HEK293T (cell line): ENCODE measurements at regions not wholly inside any gene's neighbourhood (a gene's known extent, or its start where the extent isn't known, plus 50 kb on each side); places are given as distances from the start of the nearest gene placed in this dataset.

Experiments
- CTCF ChIA-PET: fragments of 350-600 bp; formaldehyde crosslinking; extraction: SDS; loops from one replicate; lab custom pipeline; 2021; ENCODE audit warnings: antibody characterized with exemption, inconsistent platforms; lab: Yijun Ruan, JAX
- POLR2A ChIA-PET: fragments of 350-600 bp; formaldehyde crosslinking; extraction: SDS; loops from one replicate; lab custom pipeline; 2020; ENCODE audit warnings: antibody characterized with exemption, inconsistent platforms; lab: Yijun Ruan, JAX
- DNase-seq: peaks from one replicate; pipeline ENCODE4 v3.0.0; 2012; ENCODE audit warnings: mixed read lengths; ENCODE audit errors: extremely low spot score
- ARNT ChIP-seq: fragments of 450-650 bp; IDR thresholded peaks from 2 replicates; pipeline ENCODE4 v1.6.1; 2017; ENCODE audit warnings: mild to moderate bottlenecking
- BHLHE40 ChIP-seq: fragments of 450-650 bp; IDR thresholded peaks from 2 replicates; pipeline ENCODE4 v1.6.1; 2016; ENCODE audit warnings: mild to moderate bottlenecking, moderate library complexity, borderline replicate concordance
- CTBP1 ChIP-seq: fragments of 450-650 bp; IDR thresholded peaks from 2 replicates; pipeline ENCODE4 v1.6.1; 2016; ENCODE audit warnings: borderline replicate concordance
- ELF4 ChIP-seq: fragments of 450-650 bp; IDR thresholded peaks from 2 replicates; pipeline ENCODE4 v1.6.1; 2017; ENCODE audit warnings: antibody characterized with exemption
- FOXA1 ChIP-seq: fragments of 450-650 bp; IDR thresholded peaks from 2 replicates; pipeline ENCODE4 v1.6.1; 2016; ENCODE audit warnings: mild to moderate bottlenecking
- FOXK2 ChIP-seq: fragments of 450-650 bp; IDR thresholded peaks from 2 replicates; pipeline ENCODE4 v1.6.1; 2016; ENCODE audit warnings: mild to moderate bottlenecking
- FOXM1 ChIP-seq: fragments of 450-650 bp; IDR thresholded peaks from 2 replicates; pipeline ENCODE4 v1.6.1; 2017; ENCODE audit warnings: mild to moderate bottlenecking, borderline replicate concordance
- HDGF ChIP-seq: fragments of 450-650 bp; IDR thresholded peaks from 2 replicates; pipeline ENCODE4 v1.6.1; 2017; ENCODE audit warnings: antibody characterized with exemption, borderline replicate concordance
- L3MBTL2 ChIP-seq: fragments of 450-650 bp; conservative IDR thresholded peaks from 2 replicates; pipeline ENCODE4 v1.6.1; 2016; ENCODE audit warnings: mild to moderate bottlenecking
- LEF1 ChIP-seq: fragments of 450-650 bp; IDR thresholded peaks from 2 replicates; pipeline ENCODE4 v1.6.1; 2017; ENCODE audit warnings: mild to moderate bottlenecking, borderline replicate concordance
- NFRKB ChIP-seq: fragments of 450-650 bp; IDR thresholded peaks from 2 replicates; pipeline ENCODE4 v1.6.1; 2016; ENCODE audit warnings: mild to moderate bottlenecking, moderate library complexity
- SP1 ChIP-seq: fragments of 450-650 bp; IDR thresholded peaks from 2 replicates; pipeline ENCODE4 v1.6.1; 2017
- SUZ12 ChIP-seq: fragments of 450-650 bp; IDR thresholded peaks from 2 replicates; pipeline ENCODE4 v1.6.1; 2016; ENCODE audit warnings: mild to moderate bottlenecking
- TARDBP ChIP-seq: fragments of 450-650 bp; IDR thresholded peaks from 2 replicates; pipeline ENCODE4 v1.6.1; 2016
- ZNF384 ChIP-seq: fragments of 450-650 bp; IDR thresholded peaks from 2 replicates; pipeline ENCODE4 v1.6.1; 2016
- TF ChIP-seq, protein P1 (sequence below): fragments of 450-650 bp; IDR thresholded peaks from 2 replicates; pipeline ENCODE4 v1.6.1; 2016

DNA sequence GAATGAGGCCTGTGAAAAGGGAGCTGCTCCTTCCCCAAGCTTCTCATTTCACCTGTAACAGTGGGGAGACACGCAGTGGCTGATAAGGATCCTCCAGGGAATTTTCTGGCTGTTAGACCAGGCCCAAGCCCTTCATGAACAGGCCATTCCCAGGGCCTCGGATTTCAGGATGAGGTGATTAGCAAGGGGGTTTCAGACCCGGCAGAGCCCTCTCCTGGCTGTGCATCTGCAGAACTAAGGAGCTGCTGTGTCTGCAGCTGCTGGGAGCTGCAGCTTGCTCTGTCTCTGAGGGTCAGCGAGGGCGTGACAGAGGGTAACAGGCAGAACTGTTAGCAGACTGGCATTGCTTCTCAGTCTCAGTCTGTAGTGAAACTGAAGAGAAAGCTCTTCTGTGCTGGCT is 110.4 kb downstream of the KCNA5 start:
- no peak for TF ChIP-seq SP1
- TF ChIP-seq BHLHE40 = no peak
- no peak for TF ChIP-seq FOXA1
- TF ChIP-seq, protein P1, sequence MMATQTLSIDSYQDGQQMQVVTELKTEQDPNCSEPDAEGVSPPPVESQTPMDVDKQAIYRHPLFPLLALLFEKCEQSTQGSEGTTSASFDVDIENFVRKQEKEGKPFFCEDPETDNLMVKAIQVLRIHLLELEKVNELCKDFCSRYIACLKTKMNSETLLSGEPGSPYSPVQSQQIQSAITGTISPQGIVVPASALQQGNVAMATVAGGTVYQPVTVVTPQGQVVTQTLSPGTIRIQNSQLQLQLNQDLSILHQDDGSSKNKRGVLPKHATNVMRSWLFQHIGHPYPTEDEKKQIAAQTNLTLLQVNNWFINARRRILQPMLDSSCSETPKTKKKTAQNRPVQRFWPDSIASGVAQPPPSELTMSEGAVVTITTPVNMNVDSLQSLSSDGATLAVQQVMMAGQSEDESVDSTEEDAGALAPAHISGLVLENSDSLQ = no peak
- no peak for TF ChIP-seq NFRKB
- no peak for TF ChIP-seq TARDBP
- TF ChIP-seq L3MBTL2 = no peak
- TF ChIP-seq LEF1 = no peak
- no peak for TF ChIP-seq HDGF
- TF ChIP-seq ARNT = no peak
- no peak for TF ChIP-seq ZNF384
- no peak for TF ChIP-seq FOXM1
- TF ChIP-seq SUZ12 = no peak
- ChIA-PET POLR2A (no interaction called here), CTCF (interaction anchor here (0.5 kb wide), 1 partner anchor 348 kb away, joined by 3 read pairs; no protein-coding TSS in a partner anchor)
- DNase-seq = no peak

DNA sequence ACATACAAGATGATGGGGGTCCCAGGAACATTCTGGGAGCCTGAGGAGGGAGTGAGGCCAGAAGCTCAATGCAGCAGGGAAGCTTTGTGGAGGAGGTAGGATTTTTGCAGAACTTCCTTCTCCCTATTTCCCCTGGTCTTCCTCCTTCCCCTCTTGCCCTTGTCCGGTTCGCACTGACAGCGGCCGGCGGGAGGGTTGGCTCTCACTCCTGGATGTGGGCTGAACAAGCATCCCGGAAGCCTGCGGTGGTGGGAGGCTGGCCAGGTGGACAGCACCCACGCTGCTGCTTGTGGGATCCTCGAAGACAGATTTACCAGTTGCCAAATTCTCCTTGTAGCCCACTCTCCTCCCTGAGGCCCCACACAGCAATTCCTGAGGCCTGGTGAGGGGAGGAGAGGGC is 112.2 kb downstream of the KCNA5 start:
- TF ChIP-seq SUZ12 = no peak
- no peak for TF ChIP-seq LEF1
- no peak for TF ChIP-seq FOXA1
- TF ChIP-seq HDGF = no peak
- no peak for DNase-seq
- POLR2A ChIA-PET = no interaction called here
- CTCF ChIA-PET = no interaction called here

DNA sequence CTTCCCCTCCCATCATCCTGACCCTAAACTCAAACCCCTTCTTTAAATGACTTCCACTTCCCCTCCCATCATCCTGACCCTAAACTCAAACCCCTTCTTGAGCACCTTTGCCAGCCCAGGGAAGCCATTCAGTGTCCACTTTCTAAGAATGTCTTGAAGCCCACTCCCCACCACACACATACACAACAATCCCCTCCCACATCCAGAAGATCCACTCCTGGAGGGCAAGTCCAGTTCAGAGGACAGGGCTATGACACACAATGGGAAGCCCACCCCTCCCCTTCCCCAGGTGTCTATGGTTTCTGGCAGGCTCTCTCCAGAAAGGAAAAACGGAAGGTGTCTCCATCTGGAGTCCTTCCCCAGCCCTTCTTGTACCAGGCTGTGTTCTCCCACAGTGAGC is 117.1 kb downstream of the KCNA5 start:
- TF ChIP-seq L3MBTL2 (no peak), LEF1 (no peak), ELF4 (no peak), SUZ12 (no peak), SP1 (no peak), ZNF384 (no peak), NFRKB (no peak)
- ChIA-PET POLR2A (no interaction called here), CTCF (no interaction called here)
- no peak for DNase-seq

DNA sequence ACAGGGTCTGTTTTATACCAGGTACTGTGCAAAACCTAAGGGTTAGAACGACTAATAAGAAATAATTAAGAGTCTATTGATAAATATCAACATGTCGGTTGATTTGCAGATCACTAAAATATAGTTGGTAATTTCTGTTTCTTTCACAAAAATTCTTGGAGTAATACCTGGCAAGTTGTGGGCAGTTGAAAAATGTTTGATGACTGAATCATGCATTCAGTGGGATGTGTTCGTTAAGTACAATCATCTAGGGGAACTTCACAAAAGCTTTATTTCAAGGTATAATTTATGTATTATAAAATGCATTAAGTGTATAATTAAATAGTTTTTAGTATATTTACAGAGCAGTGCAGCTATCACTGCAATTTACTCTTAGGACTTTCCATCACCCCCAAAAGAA is 120.0 kb downstream of the KCNA5 start:
- TF ChIP-seq ZNF384 = no peak
- no peak for TF ChIP-seq ELF4
- no peak for TF ChIP-seq SP1
- TF ChIP-seq HDGF = no peak
- TF ChIP-seq, protein P1 = no peak
- TF ChIP-seq FOXM1 = no peak
- no peak for TF ChIP-seq FOXA1
- TF ChIP-seq LEF1 = no peak
- TF ChIP-seq SUZ12 = no peak
- POLR2A ChIA-PET = no interaction called here
- DNase-seq = no peak
- CTCF ChIA-PET = no interaction called here

DNA sequence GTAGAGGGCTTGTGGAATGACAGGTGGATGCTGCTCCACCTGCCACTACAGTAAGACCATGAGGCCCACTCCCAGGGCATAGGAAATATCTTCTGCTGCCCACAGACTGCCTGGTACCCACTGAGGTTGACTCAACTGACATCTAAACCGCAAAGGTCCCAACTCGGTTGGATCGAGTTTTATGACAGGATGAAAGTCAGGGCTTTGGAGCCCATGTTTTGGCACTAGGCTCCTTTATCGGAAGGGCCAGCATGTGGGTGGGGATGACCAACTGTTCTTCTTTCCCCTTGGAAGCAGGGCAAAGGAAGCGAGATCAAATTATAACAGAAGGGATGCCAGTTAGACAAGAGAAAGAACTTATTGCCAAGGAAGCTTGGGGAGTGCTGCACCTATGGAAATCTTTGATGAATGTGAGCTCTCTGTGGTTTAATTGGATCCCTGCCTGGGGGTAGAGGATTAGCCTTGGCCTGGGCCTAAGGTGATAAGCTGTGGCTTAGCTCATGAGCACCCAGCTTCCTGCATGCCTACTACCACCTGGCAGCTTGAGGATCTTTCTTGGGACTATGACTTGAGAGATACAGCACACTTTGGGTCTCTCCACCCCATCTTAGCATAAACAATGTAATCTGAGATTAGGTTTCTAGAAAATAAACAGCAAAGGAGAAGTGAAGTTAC is 121.8 kb downstream of the KCNA5 start:
- POLR2A ChIA-PET = no interaction called here
- TF ChIP-seq TARDBP (no peak), ARNT (no peak), HDGF (no peak), LEF1 (no peak), SP1 (no peak), SUZ12 (no peak), BHLHE40 (no peak), L3MBTL2 (no peak), ELF4 (no peak), FOXM1 (no peak), NFRKB (no peak), CTBP1 (no peak), FOXK2 (no peak)
- TF ChIP-seq, protein P1 = no peak
- CTCF ChIA-PET = no interaction called here
- DNase-seq = no peak

DNA sequence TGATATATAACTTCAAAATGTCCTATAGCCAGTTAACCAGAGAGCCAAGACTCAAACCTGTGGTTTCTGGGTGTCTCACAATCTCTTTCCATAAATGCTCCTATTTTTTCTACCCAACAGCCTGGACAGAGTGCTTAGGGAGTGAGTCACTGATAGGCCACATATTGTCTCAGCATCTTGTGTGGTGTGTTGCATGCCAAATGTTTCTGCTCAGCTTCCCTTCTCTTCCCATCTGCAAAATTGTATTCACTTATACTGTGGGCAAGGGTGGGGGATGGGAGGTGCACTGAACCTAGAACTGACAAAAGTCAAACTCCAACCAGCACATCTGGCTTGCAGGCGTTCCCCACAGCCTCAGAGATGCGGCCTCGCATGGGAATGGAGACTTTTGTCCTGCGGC is 123.3 kb downstream of the KCNA5 start:
- no peak for DNase-seq
- ChIA-PET CTCF (no interaction called here), POLR2A (no interaction called here)
- TF ChIP-seq FOXM1 (no peak), SUZ12 (no peak), FOXA1 (no peak), SP1 (no peak), BHLHE40 (no peak), FOXK2 (no peak), ARNT (no peak)
- TF ChIP-seq, protein P1 = no peak

DNA sequence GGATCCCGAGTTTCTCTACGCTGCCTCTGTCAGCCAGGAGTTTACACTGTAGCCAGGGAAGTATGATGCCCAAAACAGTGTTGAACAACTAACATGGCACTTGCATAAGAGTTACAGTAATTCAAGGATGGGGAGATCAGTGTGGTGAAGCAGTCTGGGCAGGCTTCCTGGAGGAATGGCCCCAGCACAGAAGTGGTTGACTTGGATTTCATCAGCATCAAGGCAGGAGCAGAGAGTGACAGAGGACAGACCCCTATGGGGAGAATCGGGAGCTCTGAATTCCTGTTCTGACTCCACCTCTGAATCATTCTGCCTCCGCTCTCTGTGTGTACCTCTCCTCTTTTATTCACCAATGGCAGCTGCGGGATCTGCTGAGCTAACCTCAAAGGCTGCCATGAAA is 124.5 kb downstream of the KCNA5 start:
- POLR2A ChIA-PET = no interaction called here
- CTCF ChIA-PET = no interaction called here
- no peak for DNase-seq
- TF ChIP-seq NFRKB = no peak
- no peak for TF ChIP-seq L3MBTL2
- TF ChIP-seq FOXA1 = no peak
- no peak for TF ChIP-seq TARDBP
